HepG2 (cell line): ENCODE measurements at regions not wholly inside any gene's neighbourhood (a gene's known extent, or its start where the extent isn't known, plus 50 kb on each side); places are given as distances from the start of the nearest gene placed in this dataset.

Source experiments
- ATAC-seq: fragments of 200-7000 bp; cut with Tn5 transposase; 3 replicates; pipeline ENCODE4 v1.9.1; 2020; ENCODE audit warnings: mild to moderate bottlenecking, moderate library complexity
- BruUV-seq: library from RNA; stranded (reverse); fragments of 400-500 nt; replicated peaks from 2 replicates; lab custom pipeline; 2021; lab: Mats Ljungman, UMichigan
- CTCF ChIA-PET: fragments of 300-600 bp; formaldehyde crosslinking; extraction: SDS; loops from one replicate; lab custom pipeline; 2021; ENCODE audit warnings: low total read pairs, inconsistent platforms, low intra/inter-chr PET ratio; lab: Yijun Ruan, JAX
- POLR2A ChIA-PET: fragments of 350-600 bp; sonication (Branson Sonifier 250); formaldehyde crosslinking; loops from one replicate; lab custom pipeline; 2020; ENCODE audit warnings: antibody characterized with exemption, inconsistent platforms; lab: Yijun Ruan, JAX
- DNase-seq: peaks from one replicate; pipeline ENCODE4 v3.0.0-alpha.2; 2015; ENCODE audit warnings: low spot score
- FAIRE-seq: peaks from 3 replicates; lab custom pipeline; 2011; peaks lifted over from hg19 to GRCh38; lab: Jason Lieb, UNC
- H2AFZ ChIP-seq: one replicate; pipeline ENCODE4 v1.6.1; 2011; ENCODE audit warnings: low read length, inconsistent platforms
- H3K27ac ChIP-seq: fragments of 300-600 bp; 3 replicates; pipeline ENCODE4 v1.8.0; 2011; ENCODE audit warnings: mixed run types, mild to moderate bottlenecking, mixed read lengths, low read length, inconsistent platforms; ENCODE audit not compliant: insufficient read depth; ENCODE audit errors: extremely low read length
- H3K27me3 ChIP-seq, 2 experiments: fragments of 200-600 bp in 1 of 2; 2 replicates in 1 of 2; 3 replicates in 1 of 2; pipeline versions ENCODE4 v1.6.0 to v1.8.0; 2011; ENCODE audit warnings: low read length in 2 of 2, mild to moderate bottlenecking in 2 of 2, moderate library complexity in 2 of 2, inconsistent platforms in 1 of 2; ENCODE audit not compliant: insufficient read depth in 2 of 2, control insufficient read depth in 1 of 2
- H3K36me3 ChIP-seq, 2 experiments: fragments of 200-600 bp in 1 of 2; replicated peaks in 1 of 2; 2 replicates in 1 of 2; 3 replicates in 1 of 2; pipeline versions ENCODE4 v1.5.1 to v1.8.0; 2011; ENCODE audit warnings: low read length in 2 of 2, inconsistent platforms in 1 of 2; ENCODE audit not compliant: insufficient read depth in 2 of 2, control insufficient read depth in 1 of 2
- H3K4me1 ChIP-seq: 2 replicates; pipeline ENCODE4 v1.5.1; 2012; ENCODE audit warnings: low read length, inconsistent platforms; ENCODE audit not compliant: insufficient read depth
- H3K4me2 ChIP-seq: 2 replicates; pipeline ENCODE4 v1.6.0; 2011; ENCODE audit warnings: low read depth, low read length, inconsistent platforms
- H3K4me3 ChIP-seq, 3 experiments: fragments of 200-600 bp in 1 of 3; sonication (generic), shearing (Covaris generic) in 1 of 3; replicated peaks in 1 of 3; 2 replicates each; pipeline ENCODE4 v1.5.1; 2011 to 2016; ENCODE audit warnings: low read length in 3 of 3, inconsistent platforms in 2 of 3, low read depth in 2 of 3, mild to moderate bottlenecking in 2 of 3, control low read depth in 1 of 3, mixed read lengths in 1 of 3; ENCODE audit not compliant: insufficient read depth in 1 of 3
- H3K79me2 ChIP-seq: one replicate; pipeline ENCODE4 v1.6.1; 2011; ENCODE audit warnings: low read length, inconsistent platforms; ENCODE audit not compliant: insufficient read depth
- H3K9ac ChIP-seq: 2 replicates; pipeline ENCODE4 v1.6.0; 2011; ENCODE audit warnings: mild to moderate bottlenecking, low read depth, low read length, inconsistent platforms; ENCODE audit not compliant: insufficient read depth
- H3K9me3 ChIP-seq: 2 replicates; pipeline ENCODE4 v1.5.1; 2012; ENCODE audit warnings: mild to moderate bottlenecking, low read length
- H4K20me1 ChIP-seq: 2 replicates; pipeline ENCODE4 v1.6.0; 2011; ENCODE audit warnings: inconsistent platforms, mild to moderate bottlenecking, low read length, moderate library complexity; ENCODE audit not compliant: insufficient read depth
- IRX3 ChIP-seq: sonication (generic); formaldehyde crosslinking; IDR thresholded peaks from 2 replicates; pipeline ENCODE4 v1.8.1; 2023; ENCODE audit warnings: mild to moderate bottlenecking, low read depth, missing genetic modification reagents, borderline replicate concordance
- NAIF1 ChIP-seq: sonication (generic); formaldehyde crosslinking; IDR thresholded peaks from 2 replicates; pipeline ENCODE4 v1.5.0; 2020; ENCODE audit warnings: mild to moderate bottlenecking, missing genetic modification reagents, borderline replicate concordance
- ZNF260 ChIP-seq: sonication (generic); formaldehyde crosslinking; IDR thresholded peaks from 2 replicates; pipeline ENCODE4 v1.4.0; 2020; ENCODE audit warnings: missing genetic modification reagents, low read depth, mild to moderate bottlenecking, borderline replicate concordance
- WGBS: methylation state at CpG from one replicate; pipeline ENCODE4 v1.1.6; 2017; ENCODE audit warnings: low lambda C conversion rate; 5-methylcytosine and 5-hydroxymethylcytosine counted together
- in situ Hi-C: cut with HindIII; loops from 2 replicates; pipeline ENCODE4 v1.10.0; 2017; ENCODE audit warnings: low pct_unique_long_range_greater_than_20kb; ENCODE audit not compliant: extremely low pct_ligation_motif_present
- intact Hi-C: fragments of 100-400 bp; cut with micrococcal nuclease; formaldehyde crosslinking; loops from one replicate; pipeline ENCODE4 v1.10.0; 2022; ENCODE audit not compliant: unreplicated experiment

- Histone ChIP-seq H3K4me2 (no peak overlapping the region), H3K79me2 (no peaks in the 10 kb centered on the region), H3K27ac (no peak overlapping the region), H3K4me3 (no peak overlapping the region), H3K27me3 (no peaks in the 10 kb centered on the region), H3K36me3 (no peaks in the 10 kb centered on the region), H2AFZ (no peak overlapping the region), H3K9me3 (peaks cover 20% of the 10 kb centered on the region), H4K20me1 (no peaks in the 10 kb centered on the region), H3K4me1 (no peaks in the 10 kb centered on the region), H3K9ac (no peak overlapping the region)
- BruUV-seq = no TSS peak
- ChIA-PET CTCF (no interaction called here), POLR2A (no interaction called here)
- intact Hi-C loops = no loop called here
- FAIRE-seq (no peak), DNase-seq (no peak), ATAC-seq (no peak)
- 66% methylated on average over 5 of the region's 5 CpGs for WGBS
- in situ Hi-C loops = no loop called here
- TF ChIP-seq NAIF1 (CRISPR knock-in tag) = no peak
- no peak for TF ChIP-seq IRX3
Measured at GRCh38 chr9:79384091-79384490, 187.7 kb upstream of the TLE4 start.

GRCh38 chr9:79384501-79384900 lies 187.3 kb upstream of the TLE4 start:
- peaks cover 16% of the 10 kb centered on the region for H3K9me3 ChIP-seq
- ChIA-PET CTCF (no interaction called here), POLR2A (no interaction called here)
- no peak overlapping the region for H3K4me3 ChIP-seq
- H2AFZ ChIP-seq = no peak overlapping the region
- H3K9ac ChIP-seq = no peak overlapping the region
- no peaks in the 10 kb centered on the region for H3K79me2 ChIP-seq
- no peaks in the 10 kb centered on the region for H3K36me3 ChIP-seq
- in situ Hi-C loops (no loop called here), intact Hi-C loops (no loop called here)
- H3K27me3 ChIP-seq = no peaks in the 10 kb centered on the region
- no peak for FAIRE-seq
- no peak for ATAC-seq
- H3K27ac ChIP-seq = no peak overlapping the region
- H4K20me1 ChIP-seq = no peaks in the 10 kb centered on the region
- no peak for TF ChIP-seq ZNF260 (CRISPR knock-in tag)
- BruUV-seq = no TSS peak
- DNase-seq = no peak
- H3K4me1 ChIP-seq = no peaks in the 10 kb centered on the region
- no peak overlapping the region for H3K4me2 ChIP-seq
- 0% methylated on average over 1 of the region's 1 CpG for WGBS
